DND-41 (cell line): ENCODE measurements at regions not wholly inside any gene's neighbourhood (a gene's known extent, or its start where the extent isn't known, plus 50 kb on each side); places are given as distances from the start of the nearest gene placed in this dataset.

Experiments
- ATAC-seq: fragments of 200-7000 bp; cut with Tn5 transposase; 3 replicates; pipeline ENCODE4 v1.9.1; 2021; ENCODE audit warnings: low read depth; ENCODE audit not compliant: insufficient read depth
- DNase-seq: peaks from one replicate; pipeline ENCODE4 v3.0.0-alpha.2; 2020
- H2AFZ ChIP-seq: 2 replicates; pipeline ENCODE4 v1.6.0; 2012; ENCODE audit warnings: low read depth, low read length
- H3K27ac ChIP-seq: 2 replicates; pipeline ENCODE4 v1.5.1; 2012; ENCODE audit warnings: low read length, inconsistent platforms
- H3K27me3 ChIP-seq: fragments of 200-600 bp; sonication (generic); 2 replicates; pipeline ENCODE4 v1.6.0; 2012; ENCODE audit warnings: low read length, mild to moderate bottlenecking, inconsistent platforms; ENCODE audit not compliant: insufficient read depth, poor library complexity
- H3K36me3 ChIP-seq: 2 replicates; pipeline ENCODE4 v1.5.1; 2012; ENCODE audit warnings: low read length, inconsistent platforms; ENCODE audit not compliant: insufficient read depth
- H3K4me1 ChIP-seq: 2 replicates; pipeline ENCODE4 v1.5.1; 2012; ENCODE audit warnings: mild to moderate bottlenecking, low read length; ENCODE audit not compliant: insufficient read depth
- H3K4me2 ChIP-seq: 2 replicates; pipeline ENCODE4 v1.6.0; 2012; ENCODE audit warnings: mild to moderate bottlenecking, moderate library complexity, low read length, inconsistent platforms; ENCODE audit not compliant: insufficient read depth
- H3K4me3 ChIP-seq, 2 experiments: fragments of 200-600 bp in 1 of 2; shearing (Covaris generic) in 1 of 2; 2 replicates each; pipeline ENCODE4 v1.5.1; 2012 to 2016; ENCODE audit warnings: inconsistent platforms in 2 of 2, low read length in 2 of 2, mild to moderate bottlenecking in 2 of 2, low read depth in 1 of 2, moderate library complexity in 1 of 2
- H3K79me2 ChIP-seq: 2 replicates; pipeline ENCODE4 v1.6.0; 2012; ENCODE audit warnings: low read length, inconsistent platforms; ENCODE audit not compliant: insufficient read depth
- H3K9ac ChIP-seq: 2 replicates; pipeline ENCODE4 v1.6.0; 2012; ENCODE audit warnings: low read depth, mild to moderate bottlenecking, inconsistent platforms, low read length, moderate library complexity
- H3K9me3 ChIP-seq: 2 replicates; pipeline ENCODE4 v1.5.1; 2012; ENCODE audit warnings: low read length, moderate library complexity, mild to moderate bottlenecking, inconsistent platforms; ENCODE audit not compliant: insufficient read depth, severe bottlenecking
- H4K20me1 ChIP-seq: 2 replicates; pipeline ENCODE4 v1.6.0; 2012; ENCODE audit warnings: low read length; ENCODE audit not compliant: insufficient read depth
- CTCF ChIP-seq: IDR thresholded peaks from 2 replicates; pipeline ENCODE4 v1.5.1; 2012; ENCODE audit warnings: borderline replicate concordance, low read length, moderate library complexity, mild to moderate bottlenecking; ENCODE audit not compliant: poor library complexity, severe bottlenecking; ENCODE audit errors: extremely low read depth
- EZH2 ChIP-seq: IDR thresholded peaks from 3 replicates; pipeline ENCODE4 v1.6.1; 2012; ENCODE audit warnings: borderline replicate concordance, low read depth, mild to moderate bottlenecking, moderate library complexity, low read length, inconsistent platforms; ENCODE audit not compliant: severe bottlenecking

GRCh38 chr2:198774576-198774975 lies 683.2 kb downstream of the SATB2 start:
- no peaks in the 10 kb centered on the region for H3K36me3 ChIP-seq
- H3K27me3 ChIP-seq: no peaks in the 10 kb centered on the region
- no peaks in the 10 kb centered on the region for H3K79me2 ChIP-seq
- no peak overlapping the region for H3K4me2 ChIP-seq
- no peaks in the 10 kb centered on the region for H3K9me3 ChIP-seq
- ATAC-seq: no peak
- DNase-seq: no peak
- H3K9ac ChIP-seq: no peak overlapping the region
- H2AFZ ChIP-seq: no peak overlapping the region
- no peaks in the 10 kb centered on the region for H4K20me1 ChIP-seq
- no peak overlapping the region for H3K27ac ChIP-seq
- H3K4me3 ChIP-seq: no peak overlapping the region
- TF ChIP-seq EZH2: no peak
- TF ChIP-seq CTCF: no peak
- H3K4me1 ChIP-seq: no peaks in the 10 kb centered on the region

GRCh38 chr2:198767694-198768093 lies 690.0 kb downstream of the SATB2 start:
- Histone ChIP-seq H3K9ac (no peak overlapping the region), H4K20me1 (no peaks in the 10 kb centered on the region), H3K79me2 (no peaks in the 10 kb centered on the region), H3K36me3 (no peaks in the 10 kb centered on the region), H3K27me3 (no peaks in the 10 kb centered on the region), H3K4me2 (no peak overlapping the region), H2AFZ (no peak overlapping the region), H3K4me1 (no peaks in the 10 kb centered on the region), H3K9me3 (no peaks in the 10 kb centered on the region), H3K27ac (no peak overlapping the region), H3K4me3 (no peak overlapping the region)
- DNase-seq: no peak
- ATAC-seq: no peak
- TF ChIP-seq CTCF (no peak), EZH2 (no peak)

- Histone ChIP-seq H3K4me2 (no peak overlapping the region), H2AFZ (no peak overlapping the region), H3K4me1 (no peaks in the 10 kb centered on the region), H4K20me1 (no peaks in the 10 kb centered on the region), H3K9me3 (no peaks in the 10 kb centered on the region), H3K27ac (no peak overlapping the region), H3K4me3 (no peak overlapping the region), H3K79me2 (no peaks in the 10 kb centered on the region), H3K9ac (no peak overlapping the region), H3K36me3 (no peaks in the 10 kb centered on the region), H3K27me3 (no peaks in the 10 kb centered on the region)
- DNase-seq (no peak), ATAC-seq (no peak)
- TF ChIP-seq CTCF (no peak), EZH2 (no peak)
Measured at GRCh38 chr2:198763793-198764192, 693.9 kb downstream of the SATB2 start.

GRCh38 chr2:198762441-198762840 lies 695.3 kb downstream of the SATB2 start:
- H3K27me3 ChIP-seq: no peaks in the 10 kb centered on the region
- no peaks in the 10 kb centered on the region for H3K9me3 ChIP-seq
- DNase-seq (no peak), ATAC-seq (no peak)
- no peak overlapping the region for H2AFZ ChIP-seq
- no peaks in the 10 kb centered on the region for H3K79me2 ChIP-seq
- TF ChIP-seq CTCF: no peak
- no peak for TF ChIP-seq EZH2
- no peaks in the 10 kb centered on the region for H4K20me1 ChIP-seq
- no peak overlapping the region for H3K9ac ChIP-seq
- no peak overlapping the region for H3K27ac ChIP-seq
- no peaks in the 10 kb centered on the region for H3K36me3 ChIP-seq
- no peak overlapping the region for H3K4me3 ChIP-seq
- H3K4me1 ChIP-seq: no peaks in the 10 kb centered on the region
- H3K4me2 ChIP-seq: no peak overlapping the region
